GM12878 (cell line): ENCODE measurements at regions not wholly inside any gene's neighbourhood (a gene's known extent, or its start where the extent isn't known, plus 50 kb on each side); places are given as distances from the start of the nearest gene placed in this dataset.

Experiments used
- ATAC-seq: fragments of 200-7000 bp; cut with Tn5 transposase; 3 replicates; pipeline ENCODE4 v1.9.1; 2020; ENCODE audit warnings: mild to moderate bottlenecking, moderate library complexity
- BruUV-seq: library from RNA; stranded (reverse); fragments of 400-500 nt; replicated peaks from 2 replicates; lab custom pipeline; 2021; lab: Mats Ljungman, UMichigan
- CTCF ChIA-PET: fragments of 300-600 bp; sonication (Branson Sonifier 250); formaldehyde crosslinking; extraction: SDS; loops from one replicate; lab custom pipeline; 2021; ENCODE audit warnings: inconsistent platforms; lab: Yijun Ruan, JAX
- POLR2A ChIA-PET: fragments of 350-600 bp; formaldehyde crosslinking; extraction: SDS; loops from one replicate; lab custom pipeline; 2021; ENCODE audit warnings: inconsistent platforms; lab: Charles Lee
- RAD21 ChIA-PET: fragments of 300-600 bp; sonication (Branson Sonifier 250); formaldehyde crosslinking; loops from one replicate; lab custom pipeline; 2023; ENCODE audit warnings: antibody characterized with exemption; ENCODE audit not compliant: unreplicated experiment; lab: Charles Lee
- SMC1A ChIA-PET: fragments of 300-600 bp; sonication (Branson Sonifier 250); formaldehyde crosslinking; loops from one replicate; lab custom pipeline; 2023; ENCODE audit not compliant: unreplicated experiment, uncharacterized antibody; lab: Charles Lee
- DNase-seq: peaks from one replicate; pipeline ENCODE4 v3.0.0-alpha.2; 2011; ENCODE audit warnings: low read depth, low spot score
- FAIRE-seq: peaks from 3 replicates; lab custom pipeline; 2011; peaks lifted over from hg19 to GRCh38; lab: Jason Lieb, UNC
- H2AFZ ChIP-seq: 2 replicates; pipeline ENCODE4 v1.6.0; 2011; ENCODE audit warnings: low read depth, low read length, control low read depth; ENCODE audit not compliant: control insufficient read depth
- H3K27ac ChIP-seq: 2 replicates; pipeline ENCODE4 v1.5.1; 2011; ENCODE audit warnings: control low read depth; ENCODE audit not compliant: control insufficient read depth, insufficient read depth
- H3K27me3 ChIP-seq, 2 experiments: replicated peaks in 1 of 2; 2 replicates each; pipeline versions ENCODE4 v1.6.0 to v1.6.1; 2011; ENCODE audit warnings: low read length in 1 of 2; ENCODE audit not compliant: control insufficient read depth in 2 of 2, insufficient read depth in 2 of 2
- H3K36me3 ChIP-seq, 2 experiments: 2 replicates each; pipeline ENCODE4 v1.5.1; 2011; ENCODE audit warnings: low read length in 1 of 2; ENCODE audit not compliant: control insufficient read depth in 2 of 2, insufficient read depth in 2 of 2
- H3K4me1 ChIP-seq: 2 replicates; pipeline ENCODE4 v1.6.1; 2011; ENCODE audit warnings: mild to moderate bottlenecking, low read length, moderate library complexity, mixed read lengths; ENCODE audit not compliant: control insufficient read depth, insufficient read depth
- H3K4me2 ChIP-seq: 2 replicates; pipeline ENCODE4 v1.6.0; 2011; ENCODE audit warnings: control low read depth; ENCODE audit not compliant: control insufficient read depth, insufficient read depth
- H3K4me3 ChIP-seq: fragments of 200-600 bp; sonication (generic); 2 replicates; pipeline ENCODE4 v1.5.1; 2016
- H3K79me2 ChIP-seq: 2 replicates; pipeline ENCODE4 v1.6.0; 2011; ENCODE audit warnings: low read length; ENCODE audit not compliant: control insufficient read depth, insufficient read depth
- H3K9ac ChIP-seq: 2 replicates; pipeline ENCODE4 v1.8.0; 2011; ENCODE audit warnings: low read length, control low read depth, mixed read lengths; ENCODE audit not compliant: control insufficient read depth, insufficient read depth
- H3K9me3 ChIP-seq: replicated peaks from 3 replicates; pipeline ENCODE4 v1.5.1; 2011; ENCODE audit warnings: mild to moderate bottlenecking, low read length; ENCODE audit not compliant: control insufficient read depth, insufficient read depth
- H4K20me1 ChIP-seq: 2 replicates; pipeline ENCODE4 v1.6.0; 2011; ENCODE audit not compliant: control insufficient read depth, insufficient read depth
- ATF3 ChIP-seq: IDR thresholded peaks from 2 replicates; pipeline ENCODE4 v1.6.1; 2011; ENCODE audit warnings: low read depth, mild to moderate bottlenecking, low read length, moderate library complexity, borderline replicate concordance; ENCODE audit errors: extremely low read depth
- BCL11A ChIP-seq: IDR thresholded peaks from 2 replicates; pipeline ENCODE4 v1.6.1; 2011; ENCODE audit warnings: low read depth, low read length
- CBX5 ChIP-seq: sonication (generic); IDR thresholded peaks from 2 replicates; pipeline ENCODE4 v1.6.1; 2016; ENCODE audit warnings: low read depth, moderate library complexity, mild to moderate bottlenecking, inconsistent platforms
- CHD1 ChIP-seq: IDR thresholded peaks from 2 replicates; pipeline ENCODE4 v1.6.1; 2012; ENCODE audit warnings: low read depth, low read length, improper control_type of control experiment
- CTCF ChIP-seq, 3 experiments: IDR thresholded peaks in 2 of 3; conservative IDR thresholded peaks in 1 of 3; 2 replicates each; pipeline ENCODE4 v1.5.1; 2011; ENCODE audit warnings: low read depth in 3 of 3, low read length in 3 of 3, mild to moderate bottlenecking in 3 of 3, control low read depth in 2 of 3, moderate library complexity in 2 of 3, inconsistent platforms in 1 of 3, mixed read lengths in 1 of 3; ENCODE audit not compliant: control insufficient read depth in 2 of 3, insufficient read depth in 1 of 3; ENCODE audit errors: extremely low read depth in 1 of 3
- CUX1 ChIP-seq: IDR thresholded peaks from 2 replicates; pipeline ENCODE4 v1.6.1; 2012; ENCODE audit warnings: improper control_type of control experiment, low read depth, low read length; ENCODE audit not compliant: insufficient replicate concordance
- E4F1 ChIP-seq: fragments of 450-650 bp; IDR thresholded peaks from 2 replicates; pipeline ENCODE4 v1.6.1; 2018; ENCODE audit warnings: borderline replicate concordance, mild to moderate bottlenecking; ENCODE audit not compliant: partially characterized antibody
- GABPA ChIP-seq: IDR thresholded peaks from 2 replicates; pipeline ENCODE4 v1.6.1; 2014; ENCODE audit warnings: antibody characterized with exemption, low read depth, mild to moderate bottlenecking, inconsistent platforms
- JUNB ChIP-seq: IDR thresholded peaks from 2 replicates; pipeline ENCODE4 v1.6.1; 2016; ENCODE audit warnings: antibody characterized with exemption, mild to moderate bottlenecking
- NR2C1 ChIP-seq: fragments of 450-650 bp; IDR thresholded peaks from 2 replicates; pipeline ENCODE4 v1.6.1; 2017; ENCODE audit warnings: antibody characterized with exemption, mild to moderate bottlenecking, moderate library complexity
- SP1 ChIP-seq: IDR thresholded peaks from one replicate; pipeline ENCODE4 v1.6.1; 2011; ENCODE audit warnings: low read depth, low read length
- TCF7 ChIP-seq: IDR thresholded peaks from 2 replicates; pipeline ENCODE4 v1.6.1; 2014; ENCODE audit warnings: antibody characterized with exemption, borderline replicate concordance
- YBX1 ChIP-seq: fragments of 450-650 bp; IDR thresholded peaks from 2 replicates; pipeline ENCODE4 v1.6.1; 2016; ENCODE audit warnings: antibody characterized with exemption
- ZNF274 ChIP-seq: IDR thresholded peaks from one replicate; pipeline ENCODE4 v1.8.0; 2011; ENCODE audit not compliant: insufficient read length, insufficient read depth
- WGBS: methylation state at CpG from one replicate; pipeline ENCODE4 v1.1.6; 2016; ENCODE audit warnings: low lambda C conversion rate; ENCODE audit not compliant: insufficient replicate concordance, insufficient coverage; ENCODE audit errors: missing lambda C conversion rate; 5-methylcytosine and 5-hydroxymethylcytosine counted together
- in situ Hi-C: fragments of 300-500 bp; cut with MboI; formaldehyde crosslinking; loops from 9 replicates; pipeline ENCODE4 v1.14.3; 2018; ENCODE audit warnings: mixed read lengths
- intact Hi-C: fragments of 100-400 bp; cut with micrococcal nuclease; formaldehyde crosslinking; loops from one replicate; pipeline ENCODE4 v1.14.2; 2022; ENCODE audit not compliant: unreplicated experiment

DNA sequence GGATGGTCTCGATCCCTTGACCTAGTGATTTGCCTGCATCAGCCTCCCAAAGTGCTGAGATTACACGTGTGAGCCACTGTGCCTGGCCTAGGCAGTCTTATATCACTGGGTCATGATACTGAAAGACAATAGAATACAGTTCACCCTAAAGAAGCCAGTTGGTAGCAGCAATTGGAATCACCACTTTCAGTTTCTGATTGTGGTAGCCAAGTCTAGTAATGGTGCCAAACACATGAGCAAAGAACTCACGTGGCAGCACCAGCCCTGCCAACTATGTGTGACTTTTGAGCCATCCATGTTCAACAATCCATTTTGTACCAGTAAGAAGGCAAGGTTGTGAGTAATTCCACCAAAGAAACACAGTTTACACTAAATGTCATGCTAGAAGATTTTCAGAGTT, 548.4 kb downstream of the KLHL13 start:
- Histone ChIP-seq H2AFZ (no peak overlapping the region), H3K9me3 (no peaks in the 10 kb centered on the region; the same call in 2 of the 3 replicates), H3K4me2 (no peak overlapping the region), H3K27me3 (no peaks in the 10 kb centered on the region), H3K4me3 (no peak overlapping the region), H3K9ac (no peak overlapping the region), H3K36me3 (no peaks in the 10 kb centered on the region), H4K20me1 (no peaks in the 10 kb centered on the region)
- DNase-seq (no peak), ATAC-seq (no peak), FAIRE-seq (no peak)
- TF ChIP-seq SP1 (no peak), GABPA (no peak), CTCF (IDR thresholded peaks at IDR 0.05 in 2 of 3, conservative IDR thresholded peaks at IDR 0.05 in 1 of 3; ENCODE audit: control insufficient read depth in 2 of 3, extremely low read depth in 1 of 3, insufficient read depth in 1 of 3, low read depth in 3 of 3, low read length in 3 of 3) (no peak), CHD1 (no peak), YBX1 (no peak), CBX5 (no peak), CUX1 (no peak), NR2C1 (no peak), BCL11A (no peak), JUNB (no peak), E4F1 (no peak), ZNF274 (no peak), ATF3 (no peak), TCF7 (no peak)
- TF ChIP-seq, all 136 proteins: peak for 0
- ChIA-PET SMC1A (no interaction called here), POLR2A (no interaction called here), RAD21 (no interaction called here), CTCF (no interaction called here)
- intact Hi-C loops (no loop called here), in situ Hi-C loops (no loop called here)
- WGBS = 0% methylated on average over 3 of the region's 3 CpGs
- no TSS peak for BruUV-seq
- Histone ChIP-seq H3K27ac (no peak overlapping the region), H3K79me2 (no peaks in the 10 kb centered on the region), H3K4me1 (no peaks in the 10 kb centered on the region)
